HCT116 (cell line): ENCODE measurements at regions not wholly inside any gene's neighbourhood (a gene's known extent, or its start where the extent isn't known, plus 50 kb on each side); places are given as distances from the start of the nearest gene placed in this dataset.
"Not testable (repeated sequence)": the region's sequence is repeated elsewhere in the genome, so short reads cannot be mapped to it uniquely, and the experiment has no call there.

Source experiments
- ATAC-seq: fragments of 200-7000 bp; cut with Tn5 transposase; 2 replicates; pipeline ENCODE4 v1.9.1; 2020; ENCODE audit warnings: mild to moderate bottlenecking, moderate library complexity
- BruUV-seq: library from RNA; stranded (reverse); fragments of 400-500 nt; replicated peaks from 2 replicates; lab custom pipeline; 2021; lab: Mats Ljungman, UMichigan
- CTCF ChIA-PET: fragments of 300-600 bp; sonication (Branson Sonifier 250); formaldehyde crosslinking; loops from one replicate; lab custom pipeline; 2021; ENCODE audit warnings: antibody characterized with exemption; lab: Charles Lee
- POLR2A ChIA-PET: fragments of 300-600, 350-600 bp; sonication (Branson Sonifier 250); formaldehyde crosslinking; loops from one replicate; lab custom pipeline; 2021; ENCODE audit warnings: antibody characterized with exemption; lab: Charles Lee
- RAD21 ChIA-PET, 2 experiments: fragments of 300-600 bp; sonication (Branson Sonifier 250); formaldehyde crosslinking; loops; one replicate each; lab custom pipeline; 2023; ENCODE audit warnings: low total read pairs in 2 of 2; ENCODE audit not compliant: uncharacterized antibody in 2 of 2, unreplicated experiment in 2 of 2, low non-redundant PET in 1 of 2; lab: Charles Lee
- DNase-seq: peaks from one replicate; pipeline ENCODE4 v3.0.0-alpha.2; 2010; ENCODE audit warnings: low read depth, low spot score
- H2AFZ ChIP-seq: fragments of 200-600 bp; shearing (Covaris generic), sonication (generic); 2 replicates; pipeline ENCODE4 v1.6.1; 2017; ENCODE audit warnings: low read depth, mixed run types, mixed read lengths, antibody characterized with exemption, low read length; ENCODE audit not compliant: poor library complexity, severe bottlenecking
- H3K27ac ChIP-seq: 2 replicates; pipeline ENCODE4 v1.5.1; 2012; ENCODE audit warnings: low read depth, low read length
- H3K27me3 ChIP-seq: fragments of 200-600 bp; sonication (generic); 2 replicates; pipeline ENCODE4 v1.6.1; 2016; ENCODE audit warnings: mixed run types, low read length, mixed read lengths; ENCODE audit not compliant: insufficient read depth
- H3K36me3 ChIP-seq, 2 experiments: fragments of 200-500 bp in 1 of 2; fragments of 200-600 bp in 1 of 2; sonication (Bioruptor generic) in 1 of 2; sonication (generic) in 1 of 2; 2 replicates each; pipeline versions ENCODE4 v1.5.1 to v1.6.1; 2014 to 2016; ENCODE audit warnings: low read length in 2 of 2, inconsistent platforms in 1 of 2, mixed read lengths in 1 of 2, mixed run types in 1 of 2; ENCODE audit not compliant: insufficient read depth in 2 of 2, control insufficient read depth in 1 of 2
- H3K4me1 ChIP-seq, 2 experiments: fragments of 200-600 bp in 1 of 2; sonication (generic) in 1 of 2; 2 replicates each; pipeline versions ENCODE4 v1.5.1 to v1.6.1; 2012 to 2017; ENCODE audit warnings: low read length in 2 of 2, inconsistent platforms in 1 of 2, mild to moderate bottlenecking in 1 of 2, mixed read lengths in 1 of 2, mixed run types in 1 of 2, moderate library complexity in 1 of 2; ENCODE audit not compliant: insufficient read depth in 2 of 2, control insufficient read depth in 1 of 2
- H3K4me2 ChIP-seq: fragments of 200-600 bp; sonication (generic); 2 replicates; pipeline ENCODE4 v1.6.1; 2017; ENCODE audit warnings: mixed run types, low read length, mixed read lengths
- H3K4me3 ChIP-seq, 2 experiments: fragments of 200-600 bp in 1 of 2; sonication (generic) in 1 of 2; replicated peaks in 1 of 2; 2 replicates each; pipeline ENCODE4 v1.5.1; 2011 to 2016; ENCODE audit warnings: low read length in 2 of 2, control low read depth in 1 of 2, low read depth in 1 of 2, mild to moderate bottlenecking in 1 of 2, mixed read lengths in 1 of 2, mixed run types in 1 of 2
- H3K79me2 ChIP-seq: fragments of 200-600 bp; sonication (generic); 2 replicates; pipeline ENCODE4 v1.6.1; 2017; ENCODE audit warnings: mild to moderate bottlenecking, mixed run types, low read length, moderate library complexity, mixed read lengths; ENCODE audit not compliant: insufficient read depth
- H3K9ac ChIP-seq: fragments of 200-600 bp; sonication (generic); 2 replicates; pipeline ENCODE4 v1.6.1; 2016; ENCODE audit warnings: low read length, mixed read lengths
- H3K9me2 ChIP-seq: fragments of 200-600 bp; sonication (generic), shearing (Covaris generic); 2 replicates; pipeline ENCODE4 v1.6.1; 2017; ENCODE audit warnings: mixed run types, mild to moderate bottlenecking, moderate library complexity; ENCODE audit not compliant: insufficient read depth
- H3K9me3 ChIP-seq, 2 experiments: fragments of 200-500 bp in 1 of 2; fragments of 200-600 bp in 1 of 2; sonication (Bioruptor generic) in 1 of 2; sonication (generic) in 1 of 2; 2 replicates each; pipeline ENCODE4 v1.6.1; 2014 to 2017; ENCODE audit warnings: low read length in 2 of 2, mixed read lengths in 2 of 2, inconsistent platforms in 1 of 2, low read depth in 1 of 2, mild to moderate bottlenecking in 1 of 2, mixed run types in 1 of 2, moderate library complexity in 1 of 2; ENCODE audit not compliant: control insufficient read depth in 1 of 2, insufficient read depth in 1 of 2
- H4K20me1 ChIP-seq: fragments of 200-600 bp; sonication (generic), shearing (Covaris generic); 2 replicates; pipeline ENCODE4 v1.6.1; 2017; ENCODE audit warnings: mixed run types, mild to moderate bottlenecking, moderate library complexity; ENCODE audit not compliant: insufficient read depth
- ELF1 ChIP-seq: IDR thresholded peaks from 2 replicates; pipeline ENCODE4 v1.6.1; 2012; ENCODE audit warnings: low read depth, borderline replicate concordance
- JUND ChIP-seq: IDR thresholded peaks from 2 replicates; pipeline ENCODE4 v1.6.1; 2012
- MAX ChIP-seq: IDR thresholded peaks from 2 replicates; pipeline ENCODE4 v1.6.1; 2012
- POLR2AphosphoS5 ChIP-seq: IDR thresholded peaks from 2 replicates; pipeline ENCODE4 v1.6.1; 2011; ENCODE audit warnings: mild to moderate bottlenecking, low read depth, low read length, moderate library complexity
- SRF ChIP-seq: IDR thresholded peaks from 2 replicates; pipeline ENCODE4 v1.6.1; 2012; ENCODE audit warnings: low read depth
- YY1 ChIP-seq: IDR thresholded peaks from 2 replicates; pipeline ENCODE4 v1.6.1; 2011; ENCODE audit warnings: low read length, low read depth, moderate library complexity, mild to moderate bottlenecking; ENCODE audit not compliant: insufficient replicate concordance; ENCODE audit errors: extremely low read depth
- ZBTB33 ChIP-seq: IDR thresholded peaks from 2 replicates; pipeline ENCODE4 v1.6.1; 2011; ENCODE audit warnings: mild to moderate bottlenecking, low read length, moderate library complexity; ENCODE audit not compliant: insufficient replicate concordance; ENCODE audit errors: extremely low read depth
- ZFX ChIP-seq: fragments of 450-650 bp; IDR thresholded peaks from 2 replicates; pipeline ENCODE4 v1.6.1; 2017
- intact Hi-C: fragments of 100-400 bp; cut with micrococcal nuclease; formaldehyde crosslinking; loops from 2 replicates; pipeline ENCODE4 v1.10.0; 2022

- no peak for TF ChIP-seq ZBTB33
- no peak for TF ChIP-seq SRF
- TF ChIP-seq YY1: no peak
- TF ChIP-seq POLR2AphosphoS5: no peak
- TF ChIP-seq ELF1: no peak
- TF ChIP-seq ZFX: no peak
- TF ChIP-seq JUND: no peak
- TF ChIP-seq MAX: no peak
Measured at GRCh38 chr2:51899643-51900042, 867.7 kb upstream of the NRXN1 start (continued).

- H3K36me3 ChIP-seq, H3K9me3 ChIP-seq, DNase-seq, H4K20me1 ChIP-seq, BruUV-seq, RAD21 ChIA-PET, H3K9ac ChIP-seq, CTCF ChIA-PET, H3K27me3 ChIP-seq, H3K27ac ChIP-seq, POLR2A ChIA-PET, H3K9me2 ChIP-seq, H3K4me1 ChIP-seq, intact Hi-C loops, ATAC-seq, H3K4me2 ChIP-seq, H3K4me3 ChIP-seq, H2AFZ ChIP-seq, H3K79me2 ChIP-seq: not testable (repeated sequence)
Measured at GRCh38 chr2:51894584-51894983, 862.7 kb upstream of the NRXN1 start.
